Gastrocnemius medialis (tissue), 4 donors: ENCODE measurements at regions not wholly inside any gene's neighbourhood (a gene's known extent, or its start where the extent isn't known, plus 50 kb on each side); places are given as distances from the start of the nearest gene placed in this dataset.

Experiments used
- CTCF ChIP-seq, 5 experiments: fragments of 450-650 bp in 3 of 5; fragments of 200-600 bp in 2 of 5; sonication (generic) in 2 of 5; IDR thresholded peaks in 4 of 5; conservative IDR thresholded peaks in 1 of 5; 1 replicate in 4 of 5; 2 replicates in 1 of 5; pipeline ENCODE4 v1.5.1; 2016 to 2019; ENCODE audit warnings: antibody characterized with exemption in 5 of 5, mild to moderate bottlenecking in 3 of 5, moderate library complexity in 3 of 5
- POLR2A ChIP-seq, 2 donors: fragments of 450-650 bp; IDR thresholded peaks; one replicate each; pipeline ENCODE4 v1.6.1; 2017; ENCODE audit warnings: antibody characterized with exemption in 2 of 2, mild to moderate bottlenecking in 2 of 2, moderate library complexity in 2 of 2

GRCh38 chr2:64722291-64723044 is 68.8 kb upstream of the SERTAD2 start:
- TF ChIP-seq POLR2A (IDR thresholded peaks at IDR 0.05) (no peak), CTCF (IDR thresholded peaks at IDR 0.05 in 4 of 5, conservative IDR thresholded peaks at IDR 0.05 in 1 of 5) (no peak)
